A549 (cell line): ENCODE measurements at regions not wholly inside any gene's neighbourhood (a gene's known extent, or its start where the extent isn't known, plus 50 kb on each side); places are given as distances from the start of the nearest gene placed in this dataset.
"Not testable (repeated sequence)": the region's sequence is repeated elsewhere in the genome, so short reads cannot be mapped to it uniquely, and the experiment has no call there.

ENCODE experiments used
- ATAC-seq, 2 experiments: fragments of 200-7000 bp in 1 of 2; fragments of >200 bp in 1 of 2; cut with Nextera tagmentation in 1 of 2; cut with Tn5 transposase in 1 of 2; 3 replicates each; pipeline versions ENCODE4 v1.8.0 to v1.9.1; 2018 to 2020; ENCODE audit warnings: mild to moderate bottlenecking in 1 of 2, moderate library complexity in 1 of 2
- CTCF ChIA-PET: fragments of 300-600 bp; sonication (Branson Sonifier 250); formaldehyde crosslinking; extraction: SDS; loops from one replicate; lab custom pipeline; 2021; ENCODE audit warnings: antibody characterized with exemption, inconsistent platforms; lab: Yijun Ruan, JAX
- POLR2A ChIA-PET: fragments of 350-600 bp; formaldehyde crosslinking; extraction: SDS; loops from one replicate; lab custom pipeline; 2021; ENCODE audit warnings: antibody characterized with exemption, inconsistent platforms; lab: Yijun Ruan, JAX
- DNase-seq, 2 experiments: peaks; one replicate each; pipeline versions ENCODE4 v3.0.0 to v3.0.0-alpha.2; 2011 to 2016; ENCODE audit warnings: low read depth in 1 of 2, low spot score in 1 of 2
- FAIRE-seq: peaks from 2 replicates; lab custom pipeline; 2011; peaks lifted over from hg19 to GRCh38; lab: Jason Lieb, UNC
- H3K27ac ChIP-seq, 2 experiments: fragments of >200 bp; sonication (Bioruptor Twin); formaldehyde crosslinking; 3 replicates each; pipeline ENCODE4 v1.5.1; 2016 to 2017
- H3K4me1 ChIP-seq: fragments of >200 bp; sonication (Bioruptor Twin); formaldehyde crosslinking; 3 replicates; pipeline ENCODE4 v1.6.1; 2016
- H3K4me2 ChIP-seq: fragments of >200 bp; sonication (Bioruptor Twin); formaldehyde crosslinking; 3 replicates; pipeline ENCODE4 v1.6.1; 2016
- H3K4me3 ChIP-seq: fragments of >200 bp; sonication (Bioruptor Twin); formaldehyde crosslinking; 3 replicates; pipeline ENCODE4 v1.5.1; 2016
- H3K9me3 ChIP-seq: fragments of >200 bp; sonication (Bioruptor Twin); formaldehyde crosslinking; 3 replicates; pipeline ENCODE4 v1.6.1; 2016
- CEBPB ChIP-seq, 2 experiments: fragments of >200 bp in 1 of 2; sonication (Bioruptor Twin) in 1 of 2; formaldehyde crosslinking in 1 of 2; IDR thresholded peaks; 2 replicates each; pipeline ENCODE4 v1.6.1; 2012 to 2016
- CHD4 ChIP-seq: fragments of 200-600 bp; sonication (generic); IDR thresholded peaks from 2 replicates; pipeline ENCODE4 v1.6.1; 2016; ENCODE audit warnings: antibody characterized with exemption, mild to moderate bottlenecking, borderline replicate concordance
- E2F6 ChIP-seq: IDR thresholded peaks from 2 replicates; pipeline ENCODE4 v1.6.1; 2012; ENCODE audit warnings: low read depth, borderline replicate concordance
- EHMT2 ChIP-seq: fragments of 200-600 bp; sonication (generic); IDR thresholded peaks from 2 replicates; pipeline ENCODE4 v1.6.1; 2016; ENCODE audit warnings: antibody characterized with exemption, low read depth, mild to moderate bottlenecking, moderate library complexity
- FOSB ChIP-seq: fragments of 250-450 bp; sonication (Bioruptor Pico); IDR thresholded peaks from 2 replicates; pipeline ENCODE4 v1.5.0; 2020; ENCODE audit warnings: mild to moderate bottlenecking, moderate library complexity
- HDAC2 ChIP-seq: fragments of 200-600 bp; sonication (generic); IDR thresholded peaks from 2 replicates; pipeline ENCODE4 v1.6.1; 2016
- HES2 ChIP-seq: fragments of >200 bp; sonication (Bioruptor Twin); formaldehyde crosslinking; IDR thresholded peaks from 2 replicates; pipeline ENCODE4 v1.6.1; 2016
- HOXB13 ChIP-seq: fragments of 250-450 bp; sonication (Bioruptor Pico); IDR thresholded peaks from 2 replicates; pipeline ENCODE4 v1.5.0; 2020; ENCODE audit warnings: low read depth, mild to moderate bottlenecking, moderate library complexity
- HOXB5 ChIP-seq: fragments of 250-450 bp; sonication (Bioruptor Pico); IDR thresholded peaks from 2 replicates; pipeline ENCODE4 v1.5.0; 2020; ENCODE audit warnings: mild to moderate bottlenecking, moderate library complexity
- JUNB ChIP-seq: fragments of >200 bp; sonication (Bioruptor Twin); formaldehyde crosslinking; IDR thresholded peaks from 2 replicates; pipeline ENCODE4 v1.6.1; 2016
- KDM5A ChIP-seq: fragments of 200-600 bp; sonication (generic); IDR thresholded peaks from 2 replicates; pipeline ENCODE4 v1.6.1; 2016; ENCODE audit warnings: antibody characterized with exemption, mild to moderate bottlenecking
- MAFK ChIP-seq: fragments of 450-650 bp; IDR thresholded peaks from 2 replicates; pipeline ENCODE4 v1.6.1; 2014; ENCODE audit not compliant: partially characterized antibody
- NFE2L2 ChIP-seq: fragments of 150-350 bp; conservative IDR thresholded peaks from 2 replicates; pipeline ENCODE4 v1.6.1; 2014; ENCODE audit warnings: low read length
- PBX3 ChIP-seq: IDR thresholded peaks from 2 replicates; pipeline ENCODE4 v1.6.1; 2012
- POLR2A ChIP-seq: IDR thresholded peaks from 2 replicates; pipeline ENCODE4 v1.6.1; 2012; ENCODE audit warnings: mild to moderate bottlenecking, low read length
- POLR2AphosphoS2 ChIP-seq: conservative IDR thresholded peaks from 2 replicates; pipeline ENCODE4 v1.6.1; 2012; ENCODE audit warnings: low read length, improper control_type of control experiment, inconsistent platforms
- RAD21 ChIP-seq, 2 experiments: fragments of >200 bp in 1 of 2; sonication (Bioruptor Twin) in 1 of 2; formaldehyde crosslinking in 1 of 2; IDR thresholded peaks in 1 of 2; conservative IDR thresholded peaks in 1 of 2; 2 replicates in 1 of 2; 3 replicates in 1 of 2; pipeline ENCODE4 v1.6.1; 2012 to 2018; ENCODE audit warnings: inconsistent platforms in 1 of 2
- RFX5 ChIP-seq: fragments of 450-650 bp; IDR thresholded peaks from 2 replicates; pipeline ENCODE4 v1.7.1; 2014; ENCODE audit warnings: antibody characterized with exemption, mild to moderate bottlenecking, moderate library complexity
- ZNF302 ChIP-seq: fragments of 250-450 bp; sonication (Bioruptor Pico); IDR thresholded peaks from 2 replicates; pipeline ENCODE4 v1.9.0; 2021; ENCODE audit warnings: inconsistent platforms, mild to moderate bottlenecking, moderate library complexity
- WGBS: methylation state at CpG from one replicate; pipeline ENCODE4 v1.1.6; 2017; ENCODE audit errors: missing lambda C conversion rate; 5-methylcytosine and 5-hydroxymethylcytosine counted together
- TF ChIP-seq, protein P1 (sequence below): IDR thresholded peaks from 2 replicates; pipeline ENCODE4 v1.6.1; 2012
- TF ChIP-seq, protein P2 (sequence below): fragments of 150-350 bp; IDR thresholded peaks from 2 replicates; pipeline ENCODE4 v1.6.1; 2014; ENCODE audit warnings: low read depth, mild to moderate bottlenecking, low read length

GRCh38 chr2:16382451-16382850, 283.2 kb downstream of the CYRIA start:
- no peak overlapping the region for H3K4me3 ChIP-seq
- no peak for TF ChIP-seq RAD21 (conservative IDR thresholded peaks at IDR 0.05 in 1 of 2, IDR thresholded peaks at IDR 0.05 in 1 of 2)
- no peak for TF ChIP-seq EHMT2
- TF ChIP-seq JUNB = no peak
- TF ChIP-seq HDAC2 = no peak
- no peak for TF ChIP-seq KDM5A
- no peak for TF ChIP-seq CHD4
- no peak for TF ChIP-seq FOSB
- TF ChIP-seq MAFK = no peak
- no peak for TF ChIP-seq E2F6
- TF ChIP-seq, protein P1, sequence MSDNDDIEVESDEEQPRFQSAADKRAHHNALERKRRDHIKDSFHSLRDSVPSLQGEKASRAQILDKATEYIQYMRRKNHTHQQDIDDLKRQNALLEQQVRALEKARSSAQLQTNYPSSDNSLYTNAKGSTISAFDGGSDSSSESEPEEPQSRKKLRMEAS = no peak
- no peak for DNase-seq
- CTCF ChIA-PET = no interaction called here
- POLR2A ChIA-PET = no interaction called here
- ATAC-seq = no peak
- no peaks in the 10 kb centered on the region for H3K4me1 ChIP-seq
- FAIRE-seq = no peak
- no peak overlapping the region for H3K27ac ChIP-seq
- H3K9me3 ChIP-seq = no peaks in the 10 kb centered on the region
- no peak overlapping the region for H3K4me2 ChIP-seq
- WGBS = 50% methylated on average over 7 of the region's 7 CpGs

- DNase-seq (no peak), ATAC-seq (no peak), FAIRE-seq (no peak)
- TF ChIP-seq RFX5 (no peak), HOXB13 (CRISPR knock-in tag) (no peak), NFE2L2 (no peak), HOXB5 (CRISPR knock-in tag) (no peak), ZNF302 (CRISPR knock-in tag) (no peak), HES2 (no peak), CEBPB (IDR thresholded peaks at IDR 0.05) (no peak), POLR2A (no peak), POLR2AphosphoS2 (no peak), HDAC2 (no peak), FOSB (no peak), PBX3 (no peak)
- TF ChIP-seq, protein P2, sequence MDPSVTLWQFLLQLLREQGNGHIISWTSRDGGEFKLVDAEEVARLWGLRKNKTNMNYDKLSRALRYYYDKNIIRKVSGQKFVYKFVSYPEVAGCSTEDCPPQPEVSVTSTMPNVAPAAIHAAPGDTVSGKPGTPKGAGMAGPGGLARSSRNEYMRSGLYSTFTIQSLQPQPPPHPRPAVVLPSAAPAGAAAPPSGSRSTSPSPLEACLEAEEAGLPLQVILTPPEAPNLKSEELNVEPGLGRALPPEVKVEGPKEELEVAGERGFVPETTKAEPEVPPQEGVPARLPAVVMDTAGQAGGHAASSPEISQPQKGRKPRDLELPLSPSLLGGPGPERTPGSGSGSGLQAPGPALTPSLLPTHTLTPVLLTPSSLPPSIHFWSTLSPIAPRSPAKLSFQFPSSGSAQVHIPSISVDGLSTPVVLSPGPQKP = no peak
- POLR2A ChIA-PET = no interaction called here
- H3K4me1 ChIP-seq = no peaks in the 10 kb centered on the region
- H3K4me3 ChIP-seq = no peak overlapping the region
- no peaks in the 10 kb centered on the region for H3K9me3 ChIP-seq
- H3K27ac ChIP-seq = no peak overlapping the region
- no peak overlapping the region for H3K4me2 ChIP-seq
- CTCF ChIA-PET = no interaction called here
- 17% methylated on average over 2 of the region's 2 CpGs for WGBS
Observed at GRCh38 chr2:16381511-16381910, 284.1 kb downstream of the CYRIA start.

DNA sequence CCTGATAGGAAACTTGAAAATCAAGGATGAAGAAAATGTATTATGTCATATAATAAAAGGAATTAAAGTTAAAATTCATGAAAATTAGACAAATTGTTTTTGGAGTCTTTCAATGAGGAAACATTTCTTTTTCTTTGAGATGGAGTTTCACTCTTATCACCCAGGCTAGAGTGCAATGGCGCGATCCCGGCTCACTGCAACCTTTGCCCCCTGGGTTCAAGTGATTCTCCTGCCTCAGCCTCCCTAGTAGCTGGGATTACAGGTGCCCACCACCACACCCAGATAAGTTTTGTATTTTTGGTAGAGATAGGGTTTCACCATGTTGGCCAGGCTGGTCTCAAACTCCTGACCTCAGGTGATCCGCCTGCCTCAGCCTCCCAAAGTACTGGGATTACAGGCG, 285.7 kb downstream of the CYRIA start:
- CTCF ChIA-PET, H3K4me1 ChIP-seq, POLR2A ChIA-PET, H3K4me2 ChIP-seq, ATAC-seq, H3K4me3 ChIP-seq, H3K9me3 ChIP-seq, H3K27ac ChIP-seq, FAIRE-seq, DNase-seq: not testable (repeated sequence)
- WGBS = 42% methylated on average over 5 of the region's 5 CpGs

DNA sequence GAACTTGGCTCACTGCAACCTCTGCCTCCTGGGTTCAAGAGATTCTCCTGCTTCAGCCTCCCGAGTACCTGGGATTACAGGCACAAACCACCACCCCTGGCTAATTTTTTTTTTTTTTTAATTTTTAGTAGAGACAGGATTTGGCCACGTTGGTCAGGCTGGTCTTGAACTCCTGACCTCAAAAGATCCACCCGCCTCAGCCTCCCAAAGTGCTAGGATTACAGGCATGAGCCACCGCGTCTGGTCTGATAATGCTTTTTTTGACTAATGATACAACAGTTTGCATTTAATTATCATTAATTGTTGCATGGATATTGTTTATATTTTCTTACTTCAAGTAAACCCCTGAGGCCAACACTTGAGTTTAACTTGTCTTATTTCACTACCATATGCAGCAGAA, 286.6 kb downstream of the CYRIA start:
- WGBS = 42% methylated on average over 5 of the region's 5 CpGs

More for the DNA sequence above, 286.6 kb downstream of the CYRIA start:
- CTCF ChIA-PET, FAIRE-seq, H3K27ac ChIP-seq, DNase-seq, ATAC-seq, H3K4me1 ChIP-seq, POLR2A ChIA-PET, H3K9me3 ChIP-seq, H3K4me2 ChIP-seq, H3K4me3 ChIP-seq: not testable (repeated sequence)
